ENCODE measurements at regions not wholly inside any gene's neighbourhood (a gene's known extent, or its start where the extent isn't known, plus 50 kb on each side); places are given as distances from the start of the nearest gene placed in this dataset.

DNA sequence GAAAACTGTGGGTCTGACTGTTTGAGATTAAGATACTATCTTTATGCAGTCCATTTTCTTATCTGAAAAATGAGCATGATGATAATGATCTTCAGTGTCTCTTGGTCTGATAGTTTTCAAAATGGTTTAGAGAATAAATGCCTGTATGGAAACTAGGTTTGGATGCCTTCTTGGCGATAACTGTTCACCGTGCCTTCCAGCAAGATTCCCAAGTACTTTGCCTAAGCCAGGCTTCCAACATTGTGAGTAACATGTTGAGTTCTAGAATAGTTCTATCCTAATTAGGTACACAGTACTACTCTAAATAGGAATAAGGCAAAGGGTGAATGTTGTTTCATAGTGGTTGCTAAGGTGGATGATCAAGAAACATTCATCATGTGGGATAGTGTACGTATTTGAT is 940.2 kb downstream of the MCTP2 start:
- Mint-ChIP-seq H3K27me3 (ENCODE audit: insufficient read depth, unreplicated experiment) (no peaks in the 10 kb centered on the region), H3K36me3 (ENCODE audit: insufficient read depth, unreplicated experiment) (no peaks in the 10 kb centered on the region), H3K4me1 (ENCODE audit: insufficient read depth, unreplicated experiment) (peaks cover 8% of the 10 kb centered on the region), H3K4me3 (ENCODE audit: unreplicated experiment) (no peak overlapping the region), H3K9me3 (ENCODE audit: unreplicated experiment) (no peaks in the 10 kb centered on the region), H3K27ac (ENCODE audit: low read depth, unreplicated experiment) (no peak overlapping the region)
- DNase-seq (ENCODE audit: unreplicated experiment), result no peak
- ChIA-PET POLR2A (no interaction called here), CTCF (interaction anchor here (0.6 kb wide), 1 partner anchor 86 kb away, joined by 3 read pairs; no protein-coding TSS in a partner anchor)
- intact Hi-C loops (cut with micrococcal nuclease), result no loop called here
- BruUV-seq (replicated peaks), result no TSS peak
- TF ChIP-seq, protein P1, sequence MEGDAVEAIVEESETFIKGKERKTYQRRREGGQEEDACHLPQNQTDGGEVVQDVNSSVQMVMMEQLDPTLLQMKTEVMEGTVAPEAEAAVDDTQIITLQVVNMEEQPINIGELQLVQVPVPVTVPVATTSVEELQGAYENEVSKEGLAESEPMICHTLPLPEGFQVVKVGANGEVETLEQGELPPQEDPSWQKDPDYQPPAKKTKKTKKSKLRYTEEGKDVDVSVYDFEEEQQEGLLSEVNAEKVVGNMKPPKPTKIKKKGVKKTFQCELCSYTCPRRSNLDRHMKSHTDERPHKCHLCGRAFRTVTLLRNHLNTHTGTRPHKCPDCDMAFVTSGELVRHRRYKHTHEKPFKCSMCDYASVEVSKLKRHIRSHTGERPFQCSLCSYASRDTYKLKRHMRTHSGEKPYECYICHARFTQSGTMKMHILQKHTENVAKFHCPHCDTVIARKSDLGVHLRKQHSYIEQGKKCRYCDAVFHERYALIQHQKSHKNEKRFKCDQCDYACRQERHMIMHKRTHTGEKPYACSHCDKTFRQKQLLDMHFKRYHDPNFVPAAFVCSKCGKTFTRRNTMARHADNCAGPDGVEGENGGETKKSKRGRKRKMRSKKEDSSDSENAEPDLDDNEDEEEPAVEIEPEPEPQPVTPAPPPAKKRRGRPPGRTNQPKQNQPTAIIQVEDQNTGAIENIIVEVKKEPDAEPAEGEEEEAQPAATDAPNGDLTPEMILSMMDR (IDR thresholded peaks at IDR 0.05; ENCODE audit: unreplicated experiment), result no peak

DNA sequence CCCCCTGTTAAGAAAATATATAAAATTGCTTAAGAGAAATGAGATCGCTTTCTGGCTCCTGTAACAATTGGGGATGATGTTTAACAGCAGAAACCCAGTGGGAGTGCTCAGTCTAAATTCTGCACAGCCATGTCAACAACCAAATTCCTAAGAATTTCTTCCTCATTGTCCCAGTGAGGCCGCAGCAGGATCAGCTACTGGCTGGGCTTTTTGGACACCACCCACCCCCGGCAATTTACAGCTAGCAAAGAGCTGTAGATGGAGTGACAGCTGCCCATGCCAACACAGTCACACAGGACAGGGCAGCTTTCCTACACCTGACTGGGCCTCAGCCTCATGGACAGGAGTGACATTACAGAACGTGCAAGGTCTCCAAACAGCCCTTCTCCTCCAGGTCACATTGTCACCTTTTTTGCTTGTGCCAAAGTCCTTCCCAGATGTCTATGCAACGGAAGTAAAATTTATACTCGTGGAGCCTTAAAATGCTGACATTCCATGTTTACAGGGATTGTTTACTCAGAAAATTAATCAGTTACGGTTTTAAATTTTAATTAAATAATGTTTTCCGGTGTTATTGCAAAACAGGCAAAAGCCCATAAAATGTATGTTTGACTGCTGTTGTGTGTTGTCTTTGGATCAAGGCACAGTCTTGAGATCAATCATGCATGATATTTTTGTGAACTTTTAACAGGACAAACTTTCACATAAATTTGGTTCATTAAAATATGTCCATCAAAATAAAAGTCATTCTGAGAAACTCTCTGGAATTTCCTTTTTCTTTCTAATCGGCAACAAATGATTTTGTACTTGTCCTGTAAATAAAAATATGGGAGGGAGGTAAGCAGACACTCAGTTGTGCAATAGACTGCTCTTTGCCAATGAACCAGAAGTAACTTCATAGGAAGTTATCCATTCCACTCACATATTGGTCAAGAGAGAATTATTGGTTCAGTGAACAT is 943.2 kb downstream of the MCTP2 start:
- TF ChIP-seq, protein P1 (IDR thresholded peaks at IDR 0.05; ENCODE audit: unreplicated experiment), result no peak
- intact Hi-C loops (cut with micrococcal nuclease), result loop anchor here (5.0 kb wide), 1 partner anchor 118 kb away; no protein-coding TSS in a partner anchor

DNA sequence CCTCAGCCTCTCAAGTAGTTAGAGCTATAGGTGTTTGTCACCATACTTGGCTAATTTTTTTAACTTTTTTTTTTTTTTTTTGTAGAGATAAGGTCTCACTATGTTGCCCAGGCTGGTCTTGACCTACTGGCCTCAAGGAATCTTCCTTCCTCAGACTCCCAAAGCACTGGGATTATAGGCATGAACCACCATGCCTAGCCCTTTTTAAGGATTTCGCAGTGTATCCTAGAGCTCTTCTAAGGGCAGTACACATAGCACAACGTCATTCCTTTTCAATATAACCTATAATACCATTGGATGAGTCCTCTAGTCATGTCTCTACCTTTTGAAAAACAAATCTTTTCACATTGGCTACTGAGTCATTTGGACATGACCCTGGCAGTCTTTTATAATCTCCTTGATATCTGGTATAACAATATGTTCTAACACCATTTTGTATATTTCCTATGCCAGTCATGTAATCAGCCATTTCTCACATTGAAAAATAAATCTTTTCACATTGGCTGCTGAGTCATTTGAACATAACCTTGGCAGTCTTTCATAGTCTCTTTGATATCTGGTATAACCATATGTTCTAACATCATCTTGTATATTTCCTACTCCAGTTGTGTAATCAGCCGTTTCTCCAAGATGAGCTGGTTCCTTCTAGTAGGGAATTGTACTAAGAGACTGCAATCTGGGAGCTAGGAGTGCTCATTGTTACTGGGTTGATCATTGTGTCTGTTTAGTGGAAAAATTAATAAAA is 944.7 kb downstream of the MCTP2 start:
- no peaks in the 10 kb centered on the region for H3K36me3 Mint-ChIP-seq (ENCODE audit: insufficient read depth, unreplicated experiment)
- CTCF ChIA-PET, result interaction anchor here (0.6 to 0.9 kb wide), 2 partner anchors 14 to 617 kb away, joined by 3 to 4 read pairs; no protein-coding TSS in a partner anchor
- H3K9me3 Mint-ChIP-seq (ENCODE audit: unreplicated experiment), result peaks cover 10% of the 10 kb centered on the region
- intact Hi-C loops (cut with micrococcal nuclease), result loop anchor here (5.0 kb wide), 1 partner anchor 116 kb away; no protein-coding TSS in a partner anchor
- BruUV-seq (replicated peaks), result no TSS peak
- H3K27me3 Mint-ChIP-seq (ENCODE audit: insufficient read depth, unreplicated experiment), result no peaks in the 10 kb centered on the region
- H3K4me3 Mint-ChIP-seq (ENCODE audit: unreplicated experiment), result no peak overlapping the region
- TF ChIP-seq, protein P1 (IDR thresholded peaks at IDR 0.05; ENCODE audit: unreplicated experiment), result no peak
- DNase-seq (ENCODE audit: unreplicated experiment), result peak; percentile 86
- peak overlapping the region; percentile 76 for H3K27ac Mint-ChIP-seq (ENCODE audit: low read depth, unreplicated experiment)
- POLR2A ChIA-PET, result interaction anchor here (0.6 to 2.1 kb wide), 8 partner anchors 9 to 1156 kb away, joined by 3 to 9 read pairs (median 4); no protein-coding TSS in a partner anchor
- peaks cover 15% of the 10 kb centered on the region for H3K4me1 Mint-ChIP-seq (ENCODE audit: insufficient read depth, unreplicated experiment)

More for the DNA sequence above, 943.2 kb downstream of the MCTP2 start:
- Mint-ChIP-seq H3K4me1 (ENCODE audit: insufficient read depth, unreplicated experiment) (peaks cover 15% of the 10 kb centered on the region), H3K27ac (ENCODE audit: low read depth, unreplicated experiment) (no peak overlapping the region), H3K9me3 (ENCODE audit: unreplicated experiment) (no peaks in the 10 kb centered on the region), H3K27me3 (ENCODE audit: insufficient read depth, unreplicated experiment) (no peaks in the 10 kb centered on the region), H3K4me3 (ENCODE audit: unreplicated experiment) (no peak overlapping the region), H3K36me3 (ENCODE audit: insufficient read depth, unreplicated experiment) (no peaks in the 10 kb centered on the region)
- peak; percentile 64 for DNase-seq (ENCODE audit: unreplicated experiment)
- ChIA-PET CTCF (interaction anchor here (0.7 to 1.0 kb wide), 2 partner anchors 9 to 10 kb away, joined by 3 read pairs; no protein-coding TSS in a partner anchor), POLR2A (interaction anchor here (0.7 to 2.1 kb wide), 2 partner anchors 11 to 429 kb away, joined by 3 to 6 read pairs; no protein-coding TSS in a partner anchor)
- no TSS peak for BruUV-seq (replicated peaks)

Data from MCF 10A (cell line).